NCI-H2081 (cell line): ENCODE measurements at regions not wholly inside any gene's neighbourhood (a gene's known extent, or its start where the extent isn't known, plus 50 kb on each side); places are given as distances from the start of the nearest gene placed in this dataset.
"Not testable (repeated sequence)": the region's sequence is repeated elsewhere in the genome, so short reads cannot be mapped to it uniquely, and the experiment has no call there.

Experiments
- DNase-seq, 2 experiments: peaks; one replicate each; lab custom pipeline; 2025; lab: John Stamatoyannopoulos, UW

DNA sequence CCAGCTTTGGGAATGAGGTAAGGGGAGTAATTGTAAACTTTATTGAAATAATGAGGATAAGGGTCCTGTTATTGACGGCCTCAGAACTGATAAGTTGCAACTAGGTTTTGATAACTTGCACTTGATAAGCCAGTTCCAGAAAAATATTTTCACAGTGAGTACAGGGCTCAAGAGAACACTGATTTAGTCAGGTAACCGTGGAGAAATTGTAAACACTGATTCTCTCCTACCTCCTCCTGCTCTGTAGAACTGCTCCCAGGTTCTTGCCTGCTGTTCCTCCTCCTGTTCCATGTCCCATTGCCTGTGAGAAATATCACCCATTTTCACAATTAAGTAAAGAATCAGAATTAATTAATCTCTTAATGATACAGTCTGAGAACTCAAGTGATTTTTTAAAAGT, 55.0 kb upstream of the CXXC4 start:
- peak in 1 of 2 experiments; percentile 31 for DNase-seq

DNA sequence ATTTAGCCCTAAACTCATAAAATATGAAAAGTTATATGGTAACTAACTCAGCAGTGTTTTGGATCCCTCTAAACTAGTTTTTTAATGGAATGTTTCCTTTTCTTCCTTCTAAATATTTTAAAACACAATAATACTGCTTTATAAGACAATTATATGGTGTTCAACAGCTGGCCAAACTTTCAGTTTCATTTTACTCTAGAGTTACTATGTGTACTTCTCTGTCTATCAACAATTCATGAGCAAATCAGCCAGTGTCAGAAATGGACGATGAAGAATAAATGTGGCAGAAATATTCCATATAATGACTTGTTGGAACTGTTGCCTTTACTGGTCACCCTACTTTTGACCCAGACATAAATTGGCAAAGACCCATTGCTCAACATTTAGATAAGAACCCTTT, 64.8 kb upstream of the CXXC4 start:
- no peak for DNase-seq

DNA sequence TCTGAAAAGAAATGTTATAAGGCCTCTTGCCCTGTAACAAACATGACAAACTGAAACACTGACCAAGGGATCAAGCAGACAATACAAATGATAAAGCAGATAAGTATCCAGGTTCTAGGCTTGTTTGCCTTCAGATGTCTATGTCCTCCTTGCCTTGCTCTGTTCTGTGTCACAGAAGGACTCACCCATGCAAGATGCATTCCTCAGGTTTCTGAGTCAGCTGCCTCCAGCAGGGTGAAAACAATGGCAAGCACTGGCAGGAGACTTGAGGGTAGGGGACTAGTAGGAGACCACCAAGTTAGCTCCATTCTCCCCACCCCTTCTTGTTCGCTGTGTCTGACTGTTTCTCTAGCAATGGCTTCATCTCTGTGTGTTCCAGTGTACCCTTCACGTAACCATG, 76.6 kb upstream of the CXXC4 start:
- no peak for DNase-seq

- no peak for DNase-seq
These were observed 79.7 kb upstream of the CXXC4 start for GRCh38 chr4:104574371-104574770.

DNA sequence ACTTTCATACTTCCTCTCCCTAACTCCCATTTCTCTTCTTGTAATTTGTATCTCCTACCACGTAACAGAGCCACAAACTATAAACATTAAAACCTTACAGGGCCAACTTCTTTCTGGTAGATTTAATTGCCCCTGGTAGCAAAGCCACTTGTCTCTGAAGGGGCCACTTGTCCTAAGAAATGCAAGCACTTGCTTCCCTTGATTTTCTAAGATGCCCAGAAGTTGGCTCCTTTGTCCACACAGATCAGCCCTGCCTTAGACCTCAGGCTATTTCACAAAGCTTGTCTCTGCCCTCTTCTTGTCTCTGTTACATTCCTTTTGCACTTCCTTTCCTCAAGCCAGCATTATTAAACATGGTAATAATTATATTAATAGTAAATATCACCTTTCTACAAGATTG, 80.6 kb upstream of the CXXC4 start:
- DNase-seq = no peak

DNA sequence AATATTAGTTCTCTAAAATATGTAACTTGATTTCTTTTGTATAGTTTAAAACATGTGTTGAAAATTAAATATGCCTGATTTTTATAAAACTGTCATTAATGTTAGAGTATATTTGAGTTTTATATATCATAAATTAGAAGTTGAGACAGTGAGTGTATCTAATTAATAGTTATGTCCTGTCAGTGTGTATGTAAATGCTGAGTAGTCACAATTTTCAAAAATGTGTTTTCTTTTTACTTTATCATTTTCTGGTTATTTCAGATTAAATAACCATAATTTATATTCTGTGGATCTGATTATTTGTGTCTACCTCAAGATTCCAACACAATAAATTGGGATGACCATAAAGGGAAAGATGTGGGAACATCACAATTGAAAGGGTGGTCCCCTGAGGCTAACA, 82.7 kb upstream of the CXXC4 start:
- DNase-seq = no peak

DNA sequence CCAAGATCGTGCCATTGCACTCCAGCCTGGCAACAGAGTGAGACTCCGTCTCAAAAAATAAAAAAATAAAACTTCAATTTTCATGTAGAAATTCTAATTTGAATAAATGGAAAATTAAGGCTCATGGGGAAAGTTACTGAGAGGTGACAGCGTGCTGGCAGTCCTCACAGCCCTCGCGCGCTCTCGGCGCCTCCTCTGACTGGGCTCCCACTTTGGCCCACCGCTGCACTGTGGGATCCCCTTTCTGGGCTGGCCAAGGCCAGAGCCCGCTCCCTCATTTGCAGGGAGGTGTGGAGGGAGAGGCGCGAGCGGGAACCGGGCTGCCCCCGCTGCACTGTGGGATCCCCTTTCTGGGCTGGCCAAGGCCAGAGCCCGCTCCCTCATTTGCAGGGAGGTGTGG, 86.8 kb upstream of the CXXC4 start:
- not testable (repeated sequence) for DNase-seq

DNA sequence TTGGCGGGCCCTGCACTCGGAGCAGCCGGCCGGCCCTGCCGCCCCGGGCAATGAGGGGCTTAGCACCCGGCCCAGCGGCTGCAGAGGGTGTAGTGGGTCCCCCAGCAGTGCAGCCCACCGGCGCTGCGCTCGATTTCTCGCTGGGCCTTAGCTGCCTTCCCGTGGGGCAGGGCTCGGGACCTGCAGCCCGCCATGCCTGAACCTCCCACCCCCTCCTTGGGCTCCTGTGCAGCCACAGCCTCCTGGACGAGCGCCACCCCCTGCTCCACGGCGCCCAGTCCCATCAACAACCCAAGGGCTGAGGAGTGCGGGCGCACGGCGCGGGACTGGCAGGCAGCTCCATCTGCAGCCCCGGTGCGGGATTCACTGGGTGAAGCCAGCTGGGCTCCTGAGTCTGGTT, 87.4 kb upstream of the CXXC4 start:
- DNase-seq = not testable (repeated sequence)

GRCh38 chr4:104589264-104589868, 94.7 kb upstream of the CXXC4 start:
- peak; percentile 68 to 96 for DNase-seq

- peak; percentile 91 to 97 for DNase-seq
These were observed 96.8 kb upstream of the CXXC4 start for GRCh38 chr4:104591510-104591911.

- DNase-seq = peak; percentile 7 to 66
These were observed 97.5 kb upstream of the CXXC4 start for GRCh38 chr4:104592183-104592582.

- DNase-seq = peak in 1 of 2 experiments; percentile 7
These were observed 98.3 kb upstream of the CXXC4 start for GRCh38 chr4:104593019-104593418.

GRCh38 chr4:104596189-104596588, 101.5 kb upstream of the CXXC4 start:
- DNase-seq = no peak

- DNase-seq = no peak
These were observed 120.8 kb upstream of the CXXC4 start for GRCh38 chr4:104615496-104615895.

- DNase-seq = no peak
These were observed 121.2 kb upstream of the CXXC4 start for GRCh38 chr4:104615926-104616325.

DNA sequence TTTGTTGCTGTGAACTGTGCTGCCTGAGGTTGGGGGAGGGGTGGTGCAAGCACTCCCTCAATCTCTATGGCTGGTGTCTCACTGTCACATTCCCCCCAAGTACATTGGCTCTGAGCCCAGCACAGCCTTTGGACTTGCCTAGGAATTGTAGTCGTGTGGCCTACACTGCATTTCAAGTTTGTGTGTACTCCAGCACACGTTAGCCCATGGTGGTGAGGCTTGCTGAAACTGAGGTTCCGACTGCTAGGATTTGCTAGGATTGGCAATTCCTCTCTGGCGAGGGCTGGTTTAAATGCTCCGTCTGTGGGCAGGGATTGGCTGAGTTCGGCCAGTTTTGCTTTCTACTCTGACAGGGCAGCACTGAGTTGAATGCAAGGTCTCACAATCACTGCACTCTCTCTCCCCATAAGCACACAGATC, 121.7 kb upstream of the CXXC4 start:
- no peak for DNase-seq

DNA sequence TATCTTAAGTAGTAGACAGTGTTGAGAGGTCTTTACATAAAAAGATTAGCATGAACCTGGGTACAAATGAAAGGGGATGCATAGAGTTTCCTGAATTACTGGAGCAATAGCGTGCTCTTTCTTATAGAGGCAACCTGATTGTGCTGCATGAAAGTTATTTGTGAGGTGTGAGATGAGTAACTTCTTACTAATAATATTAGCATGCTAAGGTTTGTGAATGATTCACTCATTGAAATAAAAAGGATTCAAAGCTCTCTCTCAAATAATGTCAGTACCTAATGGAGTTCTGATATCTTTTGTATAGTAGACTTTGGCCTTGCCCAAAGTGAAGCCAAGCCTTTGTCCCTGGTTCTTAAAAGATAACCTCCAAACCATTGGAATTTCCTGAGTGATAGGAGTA, 131.0 kb upstream of the CXXC4 start:
- DNase-seq = no peak

- no peak for DNase-seq
These were observed 134.9 kb upstream of the CXXC4 start for GRCh38 chr4:104629601-104630000.

DNA sequence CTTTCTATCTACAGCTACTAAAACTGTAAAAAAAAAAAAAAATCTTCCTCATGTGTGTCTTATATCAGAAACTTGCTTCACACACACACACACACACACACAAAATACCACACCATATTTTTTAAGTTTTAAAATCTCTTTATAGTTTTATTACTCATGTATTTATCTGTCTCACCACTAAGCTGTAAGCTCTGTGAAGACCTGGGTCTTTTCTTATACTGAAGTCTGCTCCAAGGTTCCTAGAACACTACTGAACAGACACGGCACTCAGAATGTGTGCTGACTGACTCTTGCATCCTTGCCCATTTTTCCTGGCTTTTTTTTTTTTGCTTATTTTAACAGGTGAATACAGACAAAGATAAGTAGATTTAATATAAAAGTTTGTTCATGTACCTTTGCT, 135.6 kb upstream of the CXXC4 start:
- DNase-seq = no peak

GRCh38 chr4:104631000-104631399, 136.3 kb upstream of the CXXC4 start:
- no peak for DNase-seq

DNA sequence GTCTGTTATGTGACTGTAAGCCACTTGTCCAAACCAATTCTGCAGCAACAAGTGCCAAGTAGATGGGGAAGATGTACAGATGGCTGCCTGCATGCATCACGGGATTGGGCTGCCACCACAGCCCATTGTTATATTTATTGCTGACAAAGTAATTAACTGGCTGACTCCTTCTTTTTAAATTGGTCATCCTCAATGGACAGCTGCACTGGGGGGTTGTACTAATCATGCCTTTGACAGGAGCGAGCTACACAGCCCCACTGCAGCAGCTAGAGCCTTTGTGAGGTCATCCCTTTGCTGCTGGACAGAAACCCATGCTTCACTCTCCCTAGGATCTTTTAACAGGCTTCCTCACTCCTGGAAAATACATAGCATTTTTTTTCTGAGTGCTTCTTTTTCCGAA, 146.7 kb upstream of the CXXC4 start:
- DNase-seq = peak in 1 of 2 experiments; percentile 8

GRCh38 chr4:104642521-104642920, 147.8 kb upstream of the CXXC4 start:
- DNase-seq = no peak

GRCh38 chr4:104643805-104644204, 149.1 kb upstream of the CXXC4 start:
- no peak for DNase-seq

- no peak for DNase-seq
These were observed 154.9 kb upstream of the CXXC4 start for GRCh38 chr4:104649631-104650030.

DNA sequence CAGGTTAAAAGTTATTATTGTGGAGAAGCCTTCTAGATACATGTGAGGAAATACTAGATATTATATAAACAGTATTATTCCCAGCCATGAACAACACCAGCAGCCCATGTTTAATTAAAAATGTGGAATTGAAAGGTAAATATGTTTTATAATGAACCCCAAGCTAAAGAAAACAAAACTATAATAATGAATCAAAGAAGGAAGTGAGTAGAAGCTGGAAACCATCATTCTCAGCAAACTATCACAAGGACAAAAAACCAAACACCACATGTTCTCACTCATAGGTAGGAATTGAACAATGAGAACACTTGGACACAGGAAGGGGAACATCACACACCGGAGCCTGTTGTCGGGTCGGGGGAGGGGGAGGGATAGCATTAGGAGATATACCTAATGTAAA, 167.6 kb upstream of the CXXC4 start:
- DNase-seq = not testable (repeated sequence)
